Common myeloid progenitor, CD34-positive (primary cell): ENCODE measurements at regions not wholly inside any gene's neighbourhood (a gene's known extent, or its start where the extent isn't known, plus 50 kb on each side); places are given as distances from the start of the nearest gene placed in this dataset.

Experiments
- CTCF ChIA-PET: fragments of 350-600 bp; sonication (Branson Sonifier 250); formaldehyde crosslinking; loops from one replicate; lab custom pipeline; 2021; ENCODE audit warnings: antibody characterized with exemption; lab: Charles Lee
- POLR2A ChIA-PET: fragments of 350-600 bp; sonication (Branson Sonifier 250); formaldehyde crosslinking; loops from one replicate; lab custom pipeline; 2021; ENCODE audit warnings: antibody characterized with exemption; lab: Charles Lee
- DNase-seq, 3 donors: peaks; one replicate each; pipeline versions ENCODE4 v3.0.0 to v3.0.0-alpha.2; 2013
- H3K27ac ChIP-seq, 2 experiments: 1 replicate in 1 of 2; 2 replicates in 1 of 2; pipeline ENCODE4 v1.7.0; 2013; ENCODE audit warnings: inconsistent platforms in 2 of 2, low read length in 2 of 2, mild to moderate bottlenecking in 2 of 2, low read depth in 1 of 2, moderate library complexity in 1 of 2; ENCODE audit not compliant: severe bottlenecking in 2 of 2, insufficient read depth in 1 of 2, poor library complexity in 1 of 2
- H3K27me3 ChIP-seq, 5 experiments: replicated peaks in 2 of 5; 1 replicate in 3 of 5; 2 replicates in 2 of 5; pipeline versions ENCODE4 v1.6.1 to v1.7.0; 2013; ENCODE audit warnings: low read length in 4 of 5, mild to moderate bottlenecking in 2 of 5, moderate library complexity in 2 of 5, inconsistent platforms in 1 of 5; ENCODE audit not compliant: insufficient read depth in 5 of 5, control insufficient read depth in 4 of 5
- H3K36me3 ChIP-seq, 4 experiments: 1 replicate in 2 of 4; 2 replicates in 2 of 4; pipeline versions ENCODE4 v1.6.1 to v1.7.0; 2013; ENCODE audit warnings: low read length in 3 of 4, control low read depth in 1 of 4, mild to moderate bottlenecking in 1 of 4; ENCODE audit not compliant: control insufficient read depth in 4 of 4, insufficient read depth in 4 of 4
- H3K4me1 ChIP-seq, 4 experiments: 1 replicate in 3 of 4; 2 replicates in 1 of 4; pipeline versions ENCODE4 v1.6.1 to v1.7.1; 2013; ENCODE audit warnings: low read length in 3 of 4, mild to moderate bottlenecking in 3 of 4, control low read depth in 1 of 4, inconsistent platforms in 1 of 4, moderate library complexity in 1 of 4; ENCODE audit not compliant: control insufficient read depth in 4 of 4, insufficient read depth in 4 of 4; ENCODE audit errors: control extremely low read depth in 1 of 4
- H3K4me3 ChIP-seq, 7 experiments: 1 replicate in 4 of 7; 2 replicates in 3 of 7; pipeline versions ENCODE4 v1.5.1 to v1.7.0; 2013; ENCODE audit warnings: mild to moderate bottlenecking in 7 of 7, low read length in 6 of 7, moderate library complexity in 6 of 7, inconsistent platforms in 2 of 7, low read depth in 2 of 7, control low read depth in 1 of 7; ENCODE audit not compliant: insufficient read depth in 4 of 7, control insufficient read depth in 1 of 7; ENCODE audit errors: extremely low read depth in 1 of 7
- H3K9me3 ChIP-seq, 5 experiments: 1 replicate in 4 of 5; 2 replicates in 1 of 5; pipeline versions ENCODE4 v1.6.1 to v1.7.1; 2013; ENCODE audit warnings: low read length in 4 of 5, mild to moderate bottlenecking in 2 of 5, inconsistent platforms in 1 of 5, low read depth in 1 of 5, moderate library complexity in 1 of 5; ENCODE audit not compliant: control insufficient read depth in 4 of 5, insufficient read depth in 2 of 5; ENCODE audit errors: control extremely low read depth in 1 of 5
- WGBS: methylation state at CpG from one replicate; pipeline ENCODE4 v1.1.5; 2013; ENCODE audit not compliant: insufficient coverage; 5-methylcytosine and 5-hydroxymethylcytosine counted together

- POLR2A ChIA-PET, result no interaction called here
- no CpG with 5 or more reads among the region's 2 CpGs for WGBS
- no peak for DNase-seq
- CTCF ChIA-PET, result no interaction called here
- peaks cover 0 to 9% (median 0%) of the 10 kb centered on the region in 4 experiments for H3K4me1 ChIP-seq
- H3K36me3 ChIP-seq, result no peaks in the 10 kb centered on the region
- peaks cover 0 to 4% (median 0%) of the 10 kb centered on the region in 5 experiments for H3K27me3 ChIP-seq
- H3K9me3 ChIP-seq, result no peaks in the 10 kb centered on the region
- H3K27ac ChIP-seq, result no peak overlapping the region
- no peak overlapping the region for H3K4me3 ChIP-seq
These were observed 384.4 kb downstream of the TNS3 start for GRCh38 chr7:47197486-47197885.

GRCh38 chr7:47196737-47197136 lies 385.2 kb downstream of the TNS3 start:
- H3K27me3 ChIP-seq, result peaks cover 0 to 4% (median 0%) of the 10 kb centered on the region in 5 experiments
- 36% methylated on average over 3 of the region's 3 CpGs for WGBS
- H3K27ac ChIP-seq, result no peak overlapping the region

GRCh38 chr7:47196106-47196645 lies 385.7 kb downstream of the TNS3 start:
- no peak overlapping the region for H3K27ac ChIP-seq
- CTCF ChIA-PET, result interaction anchor here (1.0 kb wide), 1 partner anchor 16 kb away, joined by 3 read pairs; no protein-coding TSS in a partner anchor

More at GRCh38 chr7:47196737-47197136, 385.2 kb downstream of the TNS3 start:
- ChIA-PET POLR2A (no interaction called here), CTCF (interaction anchor here (1.0 kb wide), 1 partner anchor 17 kb away, joined by 3 read pairs; no protein-coding TSS in a partner anchor)
- no peak for DNase-seq
- Histone ChIP-seq H3K4me1 (peaks cover 0 to 9% (median 0%) of the 10 kb centered on the region in 4 experiments), H3K9me3 (no peaks in the 10 kb centered on the region), H3K4me3 (no peak overlapping the region), H3K36me3 (no peaks in the 10 kb centered on the region)

GRCh38 chr7:47195641-47196040 lies 386.3 kb downstream of the TNS3 start:
- Histone ChIP-seq H3K9me3 (no peaks in the 10 kb centered on the region), H3K27me3 (peaks cover 0 to 2% (median 0%) of the 10 kb centered on the region in 5 experiments), H3K4me1 (peaks cover 0 to 9% (median 0%) of the 10 kb centered on the region in 4 experiments), H3K27ac (no peak overlapping the region), H3K4me3 (no peak overlapping the region), H3K36me3 (no peaks in the 10 kb centered on the region)
- ChIA-PET CTCF (no interaction called here), POLR2A (no interaction called here)
- DNase-seq, result no peak
- 94% methylated on average over 5 of the region's 6 CpGs for WGBS

More at GRCh38 chr7:47196106-47196645, 385.7 kb downstream of the TNS3 start:
- H3K4me1 ChIP-seq, result peaks cover 0 to 9% (median 0%) of the 10 kb centered on the region in 4 experiments
- H3K4me3 ChIP-seq, result no peak overlapping the region
- WGBS, result 86% methylated on average over 1 of the region's 3 CpGs
- H3K27me3 ChIP-seq, result peaks cover 0 to 2% (median 0%) of the 10 kb centered on the region in 5 experiments
- no peaks in the 10 kb centered on the region for H3K9me3 ChIP-seq
- POLR2A ChIA-PET, result no interaction called here
- DNase-seq, result no peak
- no peaks in the 10 kb centered on the region for H3K36me3 ChIP-seq

- no peak overlapping the region for H3K4me3 ChIP-seq
- no peaks in the 10 kb centered on the region for H3K36me3 ChIP-seq
- ChIA-PET POLR2A (no interaction called here), CTCF (interaction anchor here (1.1 kb wide), 1 partner anchor 8 kb away, joined by 3 read pairs; no protein-coding TSS in a partner anchor)
- H3K9me3 ChIP-seq, result no peaks in the 10 kb centered on the region
- no peak for DNase-seq
- H3K27ac ChIP-seq, result no peak overlapping the region
- H3K27me3 ChIP-seq, result peaks cover 0 to 2% (median 0%) of the 10 kb centered on the region in 5 experiments
- H3K4me1 ChIP-seq, result peaks cover 0 to 9% (median 0%) of the 10 kb centered on the region in 4 experiments
- WGBS, result 100% methylated on average over 3 of the region's 7 CpGs
These were observed 387.3 kb downstream of the TNS3 start for GRCh38 chr7:47194516-47195057.

- 100% methylated on average over 4 of the region's 4 CpGs for WGBS
- Histone ChIP-seq H3K27me3 (peaks cover 0 to 2% (median 0%) of the 10 kb centered on the region in 5 experiments), H3K27ac (no peak overlapping the region), H3K36me3 (no peaks in the 10 kb centered on the region), H3K9me3 (no peaks in the 10 kb centered on the region), H3K4me1 (peaks cover 0 to 13% (median 2%) of the 10 kb centered on the region in 4 experiments), H3K4me3 (no peak overlapping the region)
- DNase-seq, result no peak
- POLR2A ChIA-PET, result no interaction called here
- CTCF ChIA-PET, result no interaction called here
These were observed 388.9 kb downstream of the TNS3 start for GRCh38 chr7:47192978-47193377.

GRCh38 chr7:47191876-47192291 lies 390.0 kb downstream of the TNS3 start:
- Histone ChIP-seq H3K36me3 (no peaks in the 10 kb centered on the region), H3K4me1 (peaks cover 0 to 7% (median 2%) of the 10 kb centered on the region in 4 experiments), H3K27ac (no peak overlapping the region), H3K4me3 (no peak overlapping the region), H3K9me3 (no peaks in the 10 kb centered on the region), H3K27me3 (peaks cover 0 to 2% (median 0%) of the 10 kb centered on the region in 5 experiments)
- POLR2A ChIA-PET, result no interaction called here
- CTCF ChIA-PET, result no interaction called here
- 84% methylated on average over 9 of the region's 9 CpGs for WGBS
- no peak for DNase-seq
